ENCODE measurements at regions not wholly inside any gene's neighbourhood (a gene's known extent, or its start where the extent isn't known, plus 50 kb on each side); places are given as distances from the start of the nearest gene placed in this dataset.
A peak's percentile ranks its signal among the peaks of the same experiment; 100 is the strongest.

DNA sequence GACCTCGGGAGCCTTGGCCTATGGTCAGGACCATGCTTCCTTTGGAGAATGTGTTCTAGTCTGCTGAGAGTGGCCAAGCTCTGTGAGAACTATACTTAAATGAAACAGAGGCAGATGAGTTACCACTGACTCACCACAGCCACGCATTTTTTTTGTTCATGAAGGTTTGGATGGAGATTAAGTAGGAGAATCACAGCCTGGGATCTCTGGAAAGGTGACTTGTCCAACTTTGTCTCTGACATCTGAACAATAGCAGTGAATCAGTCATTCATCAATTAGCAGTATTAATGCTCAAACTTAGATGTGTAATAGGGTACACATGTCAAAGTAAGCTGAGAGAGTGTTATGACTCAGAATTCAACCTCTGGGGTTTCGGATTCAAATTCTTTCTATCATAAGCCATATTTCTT is 100.7 kb upstream of the ANO3 start:
- no peak for DNase-seq (ENCODE audit: low read depth in 2 of 2)

DNA sequence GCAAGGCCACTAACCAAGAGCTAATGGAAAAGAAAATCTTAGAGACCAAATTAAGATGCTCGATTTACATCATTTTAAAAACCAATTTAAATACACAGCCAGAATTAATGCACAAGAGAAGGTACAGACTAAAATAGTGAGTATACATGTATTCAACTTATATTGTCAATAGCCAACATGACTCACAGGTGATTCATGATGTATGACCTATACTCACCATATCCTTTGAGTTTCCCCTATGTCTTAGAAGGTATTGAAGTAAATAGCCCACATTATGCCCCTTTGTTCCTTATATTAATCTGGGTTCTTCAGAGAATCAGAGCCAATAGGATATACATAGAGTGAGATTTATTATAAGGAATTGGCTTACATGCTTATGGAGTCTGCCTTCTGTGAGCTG is 97.5 kb upstream of the ANO3 start:
- DNase-seq (ENCODE audit: low read depth in 2 of 2), result no peak

- DNase-seq (ENCODE audit: low read depth in 2 of 2), result no peak
Measured at GRCh38 chr11:26243426-26243825, 88.5 kb upstream of the ANO3 start.

DNA sequence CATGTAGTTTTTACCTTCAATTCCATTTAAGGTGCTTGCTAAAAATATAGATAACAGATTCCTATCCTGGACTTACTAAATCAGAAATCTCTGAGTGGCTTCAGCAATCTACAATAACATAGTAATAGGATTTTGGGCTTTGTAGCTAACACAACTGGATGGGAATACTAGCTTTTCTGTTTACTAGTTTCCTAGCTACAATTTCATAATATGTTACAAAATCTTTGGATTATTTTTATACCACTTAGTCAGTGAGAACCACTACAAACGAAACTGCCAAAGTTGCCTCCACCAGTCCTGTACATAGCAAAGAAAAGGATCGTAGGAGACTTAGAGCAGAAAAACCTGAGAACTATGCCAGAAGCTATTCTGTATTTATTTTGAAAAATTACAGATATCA is 87.7 kb upstream of the ANO3 start:
- DNase-seq (ENCODE audit: low read depth in 2 of 2), result no peak

- DNase-seq (ENCODE audit: low read depth in 2 of 2), result no peak
Measured at GRCh38 chr11:26245046-26245445, 86.9 kb upstream of the ANO3 start.

DNA sequence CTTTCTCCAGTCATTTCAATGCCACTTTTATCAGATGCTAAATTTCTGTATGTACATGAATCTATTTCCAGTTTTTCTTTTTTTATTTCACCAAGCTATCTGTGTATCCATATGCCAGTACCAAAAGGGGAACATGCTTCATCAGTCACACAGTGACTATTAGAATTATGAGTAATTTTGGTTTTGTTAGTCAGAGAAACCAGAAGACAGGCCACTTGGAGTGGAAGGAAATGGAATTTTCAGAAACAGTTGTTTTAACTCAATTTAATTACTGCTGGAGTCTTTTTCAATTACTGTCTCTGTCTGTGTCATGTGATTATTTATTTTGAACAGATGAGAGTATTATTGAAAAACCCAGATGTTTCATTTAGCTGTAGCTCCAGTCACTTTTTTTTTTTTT is 84.6 kb upstream of the ANO3 start:
- DNase-seq (ENCODE audit: low read depth in 2 of 2), result no peak

GRCh38 chr11:26248661-26249060 is 83.3 kb upstream of the ANO3 start:
- no peak for DNase-seq (ENCODE audit: low read depth in 2 of 2)

DNA sequence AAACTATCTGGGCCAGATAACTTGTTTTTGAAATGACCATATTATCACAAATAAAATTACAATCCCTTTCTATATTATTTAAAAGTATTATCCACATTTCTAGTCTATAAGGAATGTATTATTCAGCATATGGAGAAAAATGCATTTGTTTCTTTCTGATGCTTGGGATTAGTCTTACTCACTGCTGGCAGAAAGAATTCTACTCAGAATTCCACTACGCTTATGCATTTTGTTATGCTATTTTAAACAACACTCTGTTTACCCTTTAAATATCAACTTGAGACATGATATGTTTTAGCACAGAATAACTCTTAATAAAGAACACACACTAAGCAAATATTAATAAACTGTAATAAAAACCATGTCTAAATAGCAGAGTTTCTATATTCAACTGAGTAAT is 77.6 kb upstream of the ANO3 start:
- no peak for DNase-seq (ENCODE audit: low read depth in 2 of 2)

DNA sequence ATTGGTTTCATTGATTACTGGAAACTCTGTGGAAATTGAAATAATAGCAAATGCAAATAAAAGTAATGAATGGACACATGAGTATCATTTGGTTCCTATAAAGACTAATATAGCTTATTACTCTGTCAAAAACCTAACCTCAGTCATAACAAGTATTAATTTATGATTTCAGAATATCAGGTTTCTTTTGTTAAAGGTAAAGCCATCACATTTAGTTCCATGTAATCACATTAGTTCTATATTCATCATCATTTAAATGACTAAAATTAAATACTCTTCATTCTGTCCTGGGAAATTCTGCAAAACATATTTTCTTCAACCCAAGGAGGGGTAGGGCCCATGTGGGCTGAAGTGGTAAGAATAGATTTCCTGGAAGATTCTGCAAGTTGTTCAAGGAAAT is 68.2 kb upstream of the ANO3 start:
- no peak for DNase-seq (ENCODE audit: low read depth in 2 of 2)

DNA sequence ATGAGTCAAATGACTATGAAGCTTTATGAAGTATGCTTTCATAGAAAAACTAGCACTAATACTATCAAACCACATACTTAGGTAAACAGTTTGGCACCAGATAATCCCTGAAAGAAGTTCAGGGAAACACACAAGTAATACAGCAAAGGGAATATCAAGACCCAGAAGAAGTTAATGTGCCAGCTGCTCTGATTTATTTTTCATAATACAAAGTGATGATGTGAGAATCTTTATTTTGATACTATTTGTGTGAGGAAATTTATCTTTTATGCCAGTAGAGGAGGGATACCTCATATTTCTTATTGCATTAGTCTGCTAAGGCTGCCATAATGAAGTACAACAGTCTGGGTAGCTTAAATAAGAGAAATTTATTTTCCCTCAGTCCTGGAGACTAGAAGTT is 67.7 kb upstream of the ANO3 start:
- DNase-seq (ENCODE audit: low read depth in 2 of 2), result no peak

GRCh38 chr11:26268980-26269660 is 62.8 kb upstream of the ANO3 start:
- DNase-seq (ENCODE audit: low read depth in 2 of 2), result no peak

DNA sequence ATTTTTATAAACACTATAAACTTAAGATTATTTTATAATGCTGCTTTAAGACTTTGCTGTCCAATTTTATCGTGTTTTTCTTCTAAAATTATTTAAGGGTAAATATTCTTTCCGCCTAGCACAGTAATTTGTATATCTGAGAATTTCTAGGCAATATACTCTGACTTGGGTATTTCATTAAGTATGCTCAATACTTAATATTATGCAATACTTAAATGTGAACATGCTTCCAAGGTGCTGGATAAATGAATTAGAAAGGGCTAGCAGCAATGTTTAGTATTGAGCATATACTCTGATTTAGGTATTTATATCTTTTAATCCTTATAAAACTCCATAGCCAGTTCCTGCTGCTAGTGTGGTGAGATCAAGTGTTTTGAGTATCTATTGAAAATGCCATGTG is 60.3 kb upstream of the ANO3 start:
- DNase-seq (ENCODE audit: low read depth in 2 of 2), result no peak

GRCh38 chr11:26276798-26277424 is 55.0 kb upstream of the ANO3 start:
- DNase-seq (ENCODE audit: low read depth in 2 of 2), result peak; percentile 6 to 10

DNA sequence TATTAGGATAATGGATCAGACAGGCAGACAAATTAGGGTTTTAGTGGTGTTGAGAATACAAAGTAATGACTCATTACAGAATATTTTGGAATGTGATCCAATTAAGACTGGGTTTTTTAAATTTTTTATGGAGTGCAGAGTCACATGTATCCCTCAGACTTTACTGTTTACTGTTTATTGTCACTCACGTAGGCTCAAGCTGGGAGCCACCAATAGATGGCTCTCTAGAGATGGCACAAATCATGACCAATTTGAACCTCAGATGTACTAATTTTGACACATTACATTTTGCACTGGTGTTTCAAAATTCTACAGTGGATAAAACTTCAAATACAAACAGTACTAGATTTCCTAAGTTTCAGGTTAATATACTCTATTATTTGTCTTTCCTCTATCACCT is 53.6 kb upstream of the ANO3 start:
- DNase-seq (ENCODE audit: low read depth in 2 of 2), result no peak

All from stimulated activated CD8-positive, alpha-beta memory T cell treated with anti-CD3 and anti-CD28 coated beads, Interleukin-7, amount 100 ng/mL, for 4 hours (primary cell).